KG1 (cell line): ENCODE measurements at regions not wholly inside any gene's neighbourhood (a gene's known extent, or its start where the extent isn't known, plus 50 kb on each side); places are given as distances from the start of the nearest gene placed in this dataset.
"Not testable (repeated sequence)": the region's sequence is repeated elsewhere in the genome, so short reads cannot be mapped to it uniquely, and the experiment has no call there.

Experiments
- DNase-seq: peaks from one replicate; lab custom pipeline; 2025; lab: John Stamatoyannopoulos, UW

DNA sequence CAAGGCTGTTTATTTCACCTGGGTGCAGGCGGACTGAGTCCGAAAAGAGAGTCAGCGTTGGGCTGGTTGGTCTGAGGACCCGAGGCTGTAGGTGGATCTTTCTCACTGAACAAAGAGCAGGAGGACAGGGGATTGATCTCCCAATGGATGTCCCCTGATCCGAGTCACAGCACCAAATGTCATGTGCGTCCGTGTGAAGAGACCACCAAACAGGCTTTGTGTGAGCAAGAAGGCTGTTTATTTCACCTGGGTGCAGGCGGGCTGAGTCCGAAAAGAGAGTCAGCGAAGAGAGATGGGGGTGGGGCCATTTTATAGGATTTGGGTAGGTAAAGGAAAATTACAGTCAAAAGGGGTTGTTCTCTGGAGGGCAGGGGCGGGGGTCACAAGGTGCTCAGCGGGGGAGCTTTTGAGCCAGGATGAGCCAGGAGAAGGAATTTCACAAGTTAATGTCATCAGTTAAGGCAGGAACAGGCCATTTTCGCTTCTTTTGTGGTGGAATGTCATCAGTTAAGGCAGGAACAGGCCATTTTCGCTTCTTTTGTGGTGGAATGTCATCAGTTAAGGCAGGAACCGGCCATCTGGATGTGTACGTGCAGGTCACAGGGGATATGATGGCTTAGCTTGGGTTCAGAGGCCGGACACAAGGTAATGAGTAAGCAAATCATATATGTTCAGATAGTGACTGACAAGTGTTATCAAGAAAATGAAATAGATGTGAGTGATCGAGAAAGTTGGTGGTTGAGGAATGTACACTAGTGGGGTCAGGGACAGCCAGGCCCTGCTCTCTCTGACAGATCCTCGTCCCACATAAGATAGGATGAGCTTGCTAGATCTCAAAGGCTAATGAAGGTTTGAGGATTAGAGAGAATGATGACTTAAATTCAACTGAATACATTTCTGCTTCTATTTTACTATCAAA, 760.0 kb downstream of the KCNT2 start:
- DNase-seq = not testable (repeated sequence)

GRCh38 chr1:195831789-195832188, 776.5 kb downstream of the KCNT2 start:
- no peak for DNase-seq

GRCh38 chr1:195828325-195828724, 779.9 kb downstream of the KCNT2 start:
- no peak for DNase-seq

DNA sequence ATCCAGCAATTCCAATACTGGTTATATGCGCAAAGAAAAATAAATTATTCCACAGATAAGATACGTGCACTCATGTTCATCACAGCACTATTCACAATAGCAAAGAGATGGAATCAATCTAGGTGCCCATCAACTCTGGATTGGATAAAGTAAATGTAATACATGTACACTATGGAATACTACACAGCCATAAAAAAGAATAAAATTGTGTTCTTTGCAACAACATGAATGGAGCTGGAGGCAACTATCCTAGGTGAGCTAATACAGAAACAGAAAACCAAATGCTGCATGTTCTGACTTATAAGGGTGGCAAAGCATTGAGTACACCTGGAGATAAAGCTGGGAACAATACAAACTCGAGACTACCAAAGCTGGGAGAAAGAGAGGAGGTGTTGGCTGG, 787.3 kb downstream of the KCNT2 start:
- no peak for DNase-seq

- DNase-seq = no peak
Observed at GRCh38 chr1:195806060-195806459, 802.2 kb downstream of the KCNT2 start.

- DNase-seq = no peak
Observed at GRCh38 chr1:195804547-195804946, 803.7 kb downstream of the KCNT2 start.

- no peak for DNase-seq
Observed at GRCh38 chr1:195799016-195799415, 809.2 kb downstream of the KCNT2 start.

- no peak for DNase-seq
Observed at GRCh38 chr1:195794225-195794624, 814.0 kb downstream of the KCNT2 start.

DNA sequence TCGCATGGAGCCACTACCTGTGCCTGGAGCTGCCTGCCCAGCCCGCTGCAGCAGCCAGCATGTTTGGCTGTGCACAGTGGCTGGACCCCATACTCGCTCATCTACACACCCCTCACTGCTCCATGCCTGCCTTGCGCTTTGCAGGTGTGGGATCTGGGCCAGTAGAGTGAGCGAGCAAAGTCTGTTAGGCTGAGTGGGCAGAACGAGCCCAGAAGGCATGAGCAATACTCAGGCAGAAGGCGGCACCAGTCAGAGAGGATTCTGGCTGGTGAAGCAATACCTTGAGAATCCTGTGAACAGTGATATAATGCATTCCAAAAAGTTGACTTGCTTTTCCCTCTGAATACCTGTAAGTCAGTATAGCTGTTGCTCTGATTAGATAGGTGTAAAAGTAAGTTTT, 816.4 kb downstream of the KCNT2 start:
- no peak for DNase-seq

DNA sequence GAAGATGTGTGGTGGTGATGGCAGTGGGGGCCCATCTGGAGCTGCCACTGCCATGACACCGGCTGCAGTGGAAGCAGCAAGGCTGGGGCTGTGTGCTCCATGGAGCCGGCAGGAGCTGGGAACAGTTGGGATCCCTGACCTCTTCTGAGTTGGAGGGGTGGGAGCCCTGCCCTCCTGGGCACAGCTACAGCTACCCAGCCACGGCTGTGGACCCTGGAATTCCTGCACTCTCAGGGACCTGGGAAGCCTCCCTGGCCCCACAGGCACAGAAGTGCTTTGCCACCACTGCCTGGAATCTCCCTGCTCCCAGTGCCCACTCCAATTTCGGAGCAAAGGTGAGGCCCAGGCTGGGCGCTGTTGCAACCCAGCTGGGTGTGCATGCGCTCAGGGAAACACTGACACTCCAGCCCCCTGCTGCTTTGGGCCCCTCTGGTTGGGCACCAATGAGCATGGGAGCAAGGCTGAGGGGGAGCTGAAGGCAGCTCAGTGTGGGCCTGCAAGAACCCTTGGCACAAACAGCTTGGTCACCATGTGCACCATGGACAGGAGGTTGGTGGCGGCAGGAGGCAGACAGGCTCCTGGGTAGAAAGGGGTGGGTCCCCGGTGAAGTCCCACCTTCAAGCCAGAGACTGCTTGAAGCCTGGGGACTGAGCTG, 817.6 kb downstream of the KCNT2 start:
- DNase-seq = no peak

DNA sequence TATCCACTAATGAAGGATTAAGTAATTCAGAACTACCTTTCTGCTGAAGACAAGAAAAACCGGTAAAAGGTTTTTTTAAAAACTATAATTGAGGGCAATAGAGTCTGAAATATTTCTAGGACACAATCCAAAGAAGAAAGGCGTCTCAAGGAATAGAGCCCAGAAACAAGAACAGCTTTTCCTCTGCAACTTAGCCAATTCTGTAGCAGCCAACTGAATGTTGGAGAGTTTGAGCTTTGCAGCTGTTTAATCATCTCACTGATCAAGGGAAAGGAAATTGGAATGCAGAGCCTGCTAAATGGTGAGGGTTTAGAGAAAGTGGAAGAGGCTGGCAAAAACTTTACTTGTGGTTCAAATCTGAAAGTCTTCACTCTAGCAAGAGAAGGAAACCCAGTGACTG, 818.9 kb downstream of the KCNT2 start:
- DNase-seq = no peak

DNA sequence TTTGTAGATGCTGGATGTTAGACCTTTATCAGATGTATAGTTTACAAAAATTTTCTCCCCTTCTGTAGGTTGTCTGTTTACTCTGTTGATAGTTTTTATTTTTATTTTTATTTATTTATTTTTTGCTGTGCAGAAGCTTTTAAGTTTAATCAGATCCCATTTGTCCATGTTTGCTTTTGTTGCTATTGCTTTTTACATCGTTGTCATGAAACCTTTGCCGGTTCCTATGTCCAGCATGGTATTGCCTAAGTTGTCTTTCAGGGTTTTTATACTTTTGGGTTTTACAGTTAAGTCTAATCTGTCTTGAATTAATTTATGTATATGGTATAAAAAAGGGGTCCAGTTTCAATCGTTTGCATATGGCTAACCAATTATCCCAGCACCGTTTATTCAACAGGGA, 819.5 kb downstream of the KCNT2 start:
- no peak for DNase-seq

- no peak for DNase-seq
Observed at GRCh38 chr1:195785830-195786229, 822.4 kb downstream of the KCNT2 start.

DNA sequence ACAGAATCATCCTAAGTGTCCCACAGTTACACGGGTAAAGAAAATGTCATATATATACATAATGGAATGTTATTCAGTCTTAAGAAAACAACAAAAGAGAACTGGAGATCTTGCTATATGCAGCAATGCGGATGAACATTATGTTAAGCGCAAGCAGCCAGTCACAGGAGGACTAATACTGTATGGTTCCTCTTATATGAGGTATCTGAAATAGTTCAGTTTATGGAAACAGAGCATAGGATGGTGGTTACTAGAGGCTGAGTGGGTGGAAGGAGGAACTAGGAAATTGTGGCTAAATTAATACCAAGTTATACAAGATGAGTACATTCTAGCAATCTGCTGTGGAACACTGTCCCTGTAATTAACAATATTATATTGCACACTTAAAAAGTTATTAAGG, 834.3 kb downstream of the KCNT2 start:
- no peak for DNase-seq

- no peak for DNase-seq
Observed at GRCh38 chr1:195769461-195769860, 838.8 kb downstream of the KCNT2 start.

- no peak for DNase-seq
Observed at GRCh38 chr1:195768936-195769335, 839.3 kb downstream of the KCNT2 start.

DNA sequence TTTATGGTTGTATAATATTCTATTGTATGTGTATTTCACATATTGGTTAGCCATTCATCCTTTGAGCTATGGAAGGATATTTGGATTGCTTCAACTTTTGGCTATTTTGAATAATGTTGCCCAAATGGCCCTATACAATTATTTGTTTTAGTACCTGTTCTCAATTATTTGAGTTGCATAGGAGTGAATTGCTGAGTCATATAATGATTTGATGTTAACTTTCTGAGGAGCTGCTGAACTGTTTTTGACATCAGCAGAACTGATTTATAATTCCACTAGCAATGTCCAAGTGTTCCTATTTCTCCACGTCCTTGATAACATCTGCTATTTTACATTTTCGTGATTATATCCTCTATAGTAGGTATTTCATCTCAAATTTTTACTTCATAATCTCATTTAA, 839.9 kb downstream of the KCNT2 start:
- no peak for DNase-seq

DNA sequence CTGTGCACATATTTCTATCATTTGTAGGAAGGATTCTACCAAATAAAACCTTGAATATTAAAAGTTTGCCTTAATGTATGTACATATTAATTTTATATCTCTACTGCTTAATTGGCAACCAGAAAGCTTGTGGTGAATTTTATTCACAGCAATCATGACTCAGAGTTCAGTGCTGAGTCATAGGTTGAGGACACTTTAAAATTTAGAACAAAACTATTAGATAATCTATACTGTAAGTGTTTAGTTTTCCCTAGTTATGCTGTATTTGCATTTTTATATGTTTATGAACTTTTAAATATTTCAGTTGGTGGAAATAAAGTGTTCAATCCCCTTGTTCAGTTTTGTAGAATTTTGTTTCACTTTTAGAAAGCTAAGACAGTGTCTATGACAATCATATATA, 841.5 kb downstream of the KCNT2 start:
- no peak for DNase-seq

- no peak for DNase-seq
Observed at GRCh38 chr1:195765099-195765498, 843.1 kb downstream of the KCNT2 start.

DNA sequence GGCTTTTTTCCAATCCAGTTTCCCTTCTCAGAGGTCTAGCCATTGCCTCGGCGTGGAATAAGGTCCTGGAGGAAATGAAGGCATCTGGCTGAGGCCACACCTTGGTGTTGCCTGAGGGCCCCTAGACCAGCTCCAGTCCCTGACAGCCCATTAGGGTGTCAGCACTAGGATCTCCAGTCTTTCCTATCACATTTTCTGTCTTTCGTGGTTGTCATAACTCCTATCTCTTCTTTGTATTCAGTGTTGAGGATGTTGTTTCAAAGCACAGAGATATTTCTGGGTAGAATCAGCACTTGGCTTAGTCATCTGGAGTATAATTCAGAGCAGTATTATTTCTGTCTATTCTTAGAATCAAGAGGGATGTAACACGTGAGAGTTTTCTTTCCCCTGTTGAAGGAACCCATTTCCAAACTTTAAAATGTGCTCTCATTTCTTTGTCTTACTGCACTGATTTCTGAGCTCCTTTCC, 844.3 kb downstream of the KCNT2 start:
- DNase-seq = no peak

- DNase-seq = no peak
Observed at GRCh38 chr1:195763146-195763906, 844.9 kb downstream of the KCNT2 start.

- DNase-seq = no peak
Observed at GRCh38 chr1:195761104-195761503, 847.1 kb downstream of the KCNT2 start.

- no peak for DNase-seq
Observed at GRCh38 chr1:195756109-195756508, 852.1 kb downstream of the KCNT2 start.
